ENCODE measurements at regions not wholly inside any gene's neighbourhood (a gene's known extent, or its start where the extent isn't known, plus 50 kb on each side); places are given as distances from the start of the nearest gene placed in this dataset.

- TF ChIP-seq MTA2 (IDR thresholded peaks at IDR 0.05; ENCODE audit: low read depth) (no peak), TCF7 (IDR thresholded peaks at IDR 0.05; ENCODE audit: borderline replicate concordance) (no peak), JUND (IDR thresholded peaks at IDR 0.05; ENCODE audit: low read depth, low read length) (no peak), BMI1 (IDR thresholded peaks at IDR 0.05; ENCODE audit: borderline replicate concordance) (no peak), TCF3 (IDR thresholded peaks at IDR 0.05; ENCODE audit: borderline replicate concordance, insufficient read depth, low read depth, low read length) (no peak), POLR2AphosphoS5 (IDR thresholded peaks at IDR 0.05; ENCODE audit: low read length) (no peak)
- TF ChIP-seq, protein P1, sequence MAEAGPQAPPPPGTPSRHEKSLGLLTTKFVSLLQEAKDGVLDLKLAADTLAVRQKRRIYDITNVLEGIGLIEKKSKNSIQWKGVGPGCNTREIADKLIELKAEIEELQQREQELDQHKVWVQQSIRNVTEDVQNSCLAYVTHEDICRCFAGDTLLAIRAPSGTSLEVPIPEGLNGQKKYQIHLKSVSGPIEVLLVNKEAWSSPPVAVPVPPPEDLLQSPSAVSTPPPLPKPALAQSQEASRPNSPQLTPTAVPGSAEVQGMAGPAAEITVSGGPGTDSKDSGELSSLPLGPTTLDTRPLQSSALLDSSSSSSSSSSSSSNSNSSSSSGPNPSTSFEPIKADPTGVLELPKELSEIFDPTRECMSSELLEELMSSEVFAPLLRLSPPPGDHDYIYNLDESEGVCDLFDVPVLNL (IDR thresholded peaks at IDR 0.05; ENCODE audit: low read depth, low read length), result no peak
Observed at GRCh38 chr11:109994907-109995306, 98.3 kb upstream of the ZC3H12C start.
